ENCODE measurements at regions not wholly inside any gene's neighbourhood (a gene's known extent, or its start where the extent isn't known, plus 50 kb on each side); places are given as distances from the start of the nearest gene placed in this dataset.

DNA sequence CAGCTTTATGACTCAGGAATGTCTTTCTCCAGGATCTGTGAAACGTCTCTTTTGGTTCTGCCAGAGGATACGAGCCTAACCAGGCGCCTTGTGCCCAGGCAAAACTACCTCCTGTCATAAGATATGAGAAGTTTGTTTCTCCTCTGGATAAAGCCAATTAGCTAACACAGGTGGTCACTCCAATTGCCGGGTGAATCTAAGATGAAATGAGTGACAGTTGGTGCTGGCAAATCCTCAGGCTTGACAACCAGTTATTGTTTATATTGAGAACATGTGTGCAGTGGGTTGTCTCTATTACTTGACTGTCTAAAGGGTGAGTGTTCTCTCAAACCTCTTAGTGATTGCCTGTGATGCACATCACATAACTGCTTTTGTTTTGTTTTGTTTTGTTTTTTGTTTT lies 449.1 kb downstream of the XPNPEP1 start:
- no peak for DNase-seq

DNA sequence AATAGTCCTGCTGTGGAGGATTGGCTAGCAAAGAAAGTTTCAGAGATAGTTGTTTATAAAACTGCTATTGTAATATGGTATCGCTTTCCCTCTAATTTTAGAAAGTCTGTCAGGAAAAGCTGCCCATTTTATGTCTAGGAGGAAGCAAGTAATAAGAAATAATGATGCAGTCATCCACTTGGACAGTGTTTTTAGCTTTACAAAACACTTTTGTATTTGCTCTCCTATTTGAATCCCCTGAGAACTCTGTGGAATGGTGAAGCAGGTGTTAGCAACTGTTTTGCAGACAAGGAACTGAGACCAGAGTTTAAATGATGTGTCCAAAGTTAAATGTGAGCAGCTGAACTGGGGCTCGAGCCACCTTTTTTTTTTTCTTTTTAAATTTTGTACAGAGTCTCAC lies 455.8 kb downstream of the XPNPEP1 start:
- no peak for DNase-seq

- no peak for DNase-seq
Measured at GRCh38 chr10:109464949-109465348, 458.4 kb downstream of the XPNPEP1 start.

DNA sequence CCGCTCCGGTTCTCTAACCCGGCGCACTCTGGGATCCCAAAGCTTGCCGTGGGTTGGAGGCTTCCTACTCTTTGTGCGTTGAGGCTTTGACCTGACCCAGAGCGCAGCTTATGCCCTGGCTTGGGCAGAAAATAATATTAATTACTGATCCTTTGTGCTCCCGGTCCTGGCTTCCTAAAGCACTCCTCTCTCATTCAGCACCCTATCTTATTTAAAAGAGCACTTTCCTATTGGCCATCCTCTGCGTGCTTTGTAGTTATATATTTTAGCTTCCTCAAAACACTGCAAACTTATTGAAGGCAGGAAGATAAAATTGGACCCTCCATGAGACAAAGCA lies 466.0 kb downstream of the XPNPEP1 start:
- DNase-seq: no peak

DNA sequence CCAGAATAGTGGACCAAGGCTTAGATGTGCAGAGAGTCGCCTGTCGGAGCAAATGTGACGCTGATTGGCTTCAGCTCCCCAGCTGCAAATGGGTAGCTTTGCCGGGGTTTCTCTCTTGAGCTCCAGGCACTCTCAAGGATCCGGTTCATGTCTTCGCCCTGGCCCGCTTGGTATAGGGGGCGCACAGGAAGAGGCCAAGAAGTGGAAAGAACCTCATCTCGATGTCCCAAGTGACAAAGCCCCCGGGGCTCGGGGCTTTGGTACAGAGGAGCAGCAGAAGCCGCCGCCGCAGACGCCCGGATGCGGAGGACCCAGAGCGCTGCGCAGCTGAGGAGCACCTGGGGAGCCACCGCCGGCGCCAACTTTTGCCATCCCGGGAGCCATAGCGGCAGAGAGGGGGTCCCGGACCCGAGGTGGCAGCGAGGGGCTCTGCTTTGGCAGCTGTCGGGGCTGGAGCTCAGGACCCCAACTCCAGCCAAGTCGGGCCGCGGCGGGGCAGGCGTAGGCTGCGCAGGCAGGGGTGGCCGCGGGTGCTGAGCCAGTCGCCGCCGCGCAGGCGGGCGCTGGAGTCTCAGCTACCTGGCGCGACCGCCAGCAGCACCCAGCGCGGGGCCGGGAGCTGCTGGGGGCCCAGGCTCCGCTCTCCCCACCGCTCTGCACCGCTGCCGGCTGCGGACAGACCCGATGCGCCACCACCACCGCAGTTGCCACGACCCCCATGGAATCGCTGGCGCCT lies 466.6 kb downstream of the XPNPEP1 start:
- no peak for DNase-seq

- no peak for DNase-seq
Measured at GRCh38 chr10:109454691-109455090, 468.6 kb downstream of the XPNPEP1 start.

DNA sequence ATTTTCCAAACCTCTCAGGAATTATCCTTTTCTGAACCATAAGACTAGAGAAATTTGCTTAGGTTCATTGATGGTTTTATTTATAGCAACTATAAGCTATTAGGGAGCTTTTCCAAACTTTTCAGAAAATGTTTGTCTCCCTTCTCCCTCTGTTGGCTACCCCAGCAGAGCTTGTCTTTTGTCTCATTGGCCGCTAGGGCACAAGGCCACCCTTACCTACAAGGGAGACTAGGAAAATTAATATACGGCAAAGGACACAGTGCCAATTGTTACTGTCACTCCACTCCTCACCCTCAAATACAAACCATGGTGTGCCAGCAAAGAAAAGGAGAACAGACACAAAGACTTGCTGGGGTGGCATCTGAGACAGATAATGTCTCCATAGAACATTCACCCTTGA lies 471.4 kb downstream of the XPNPEP1 start:
- DNase-seq: no peak

DNA sequence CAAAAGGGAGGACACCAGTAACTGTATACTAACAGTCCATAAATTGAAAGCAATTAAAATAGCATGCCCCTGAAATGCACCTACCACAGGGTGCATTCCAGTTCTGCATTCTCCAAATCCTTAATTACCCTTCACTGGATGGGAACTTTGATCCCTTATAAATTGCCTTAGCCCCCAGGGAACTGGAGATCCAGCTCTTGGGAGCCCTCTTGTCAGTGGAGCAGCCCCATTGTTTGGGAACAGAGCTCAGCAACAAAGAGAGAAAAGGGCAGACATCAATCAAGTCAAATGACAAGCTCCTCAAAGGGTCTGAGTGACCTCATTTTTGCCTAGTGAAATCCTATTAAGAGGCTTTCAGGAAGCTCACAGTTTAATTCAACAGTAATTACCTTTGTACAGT lies 472.6 kb downstream of the XPNPEP1 start:
- DNase-seq: no peak

DNA sequence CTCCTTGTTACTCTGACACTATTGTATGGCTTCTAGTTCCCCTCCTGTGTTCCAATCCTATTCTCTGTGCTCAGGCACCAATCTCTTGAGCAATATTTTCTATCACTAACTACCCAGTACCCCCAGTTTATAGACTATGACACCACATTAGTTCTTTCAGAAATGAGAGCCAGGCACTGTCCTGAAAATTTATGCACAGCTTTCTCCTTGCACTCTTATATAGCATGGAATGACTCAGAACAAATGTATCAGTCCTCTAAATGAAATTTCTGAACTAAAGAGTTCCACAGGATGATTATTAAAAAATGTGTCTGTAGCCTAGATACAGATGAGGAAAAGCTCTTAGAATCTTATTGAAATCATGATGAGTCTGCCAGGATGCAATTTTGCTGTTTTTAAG lies 489.9 kb downstream of the XPNPEP1 start:
- DNase-seq: no peak

DNA sequence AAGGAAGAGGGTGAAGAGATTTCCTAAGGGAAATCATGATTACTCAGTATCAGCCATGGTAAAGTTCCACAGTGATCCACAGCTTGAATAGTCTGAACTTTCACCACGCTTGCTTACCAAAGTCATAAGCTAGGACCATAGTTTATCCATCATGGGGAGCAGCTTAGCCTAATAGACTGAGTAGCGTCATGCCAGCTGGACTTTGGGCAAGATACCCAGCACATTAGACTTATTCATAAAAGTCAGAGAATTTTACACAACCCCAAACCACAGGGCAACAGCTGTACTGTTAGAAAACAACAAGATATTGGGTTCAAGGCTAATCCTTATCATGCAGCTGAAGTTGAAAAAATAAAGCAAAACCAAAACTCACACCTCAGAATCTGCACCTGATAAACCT lies 491.0 kb downstream of the XPNPEP1 start:
- no peak for DNase-seq

DNA sequence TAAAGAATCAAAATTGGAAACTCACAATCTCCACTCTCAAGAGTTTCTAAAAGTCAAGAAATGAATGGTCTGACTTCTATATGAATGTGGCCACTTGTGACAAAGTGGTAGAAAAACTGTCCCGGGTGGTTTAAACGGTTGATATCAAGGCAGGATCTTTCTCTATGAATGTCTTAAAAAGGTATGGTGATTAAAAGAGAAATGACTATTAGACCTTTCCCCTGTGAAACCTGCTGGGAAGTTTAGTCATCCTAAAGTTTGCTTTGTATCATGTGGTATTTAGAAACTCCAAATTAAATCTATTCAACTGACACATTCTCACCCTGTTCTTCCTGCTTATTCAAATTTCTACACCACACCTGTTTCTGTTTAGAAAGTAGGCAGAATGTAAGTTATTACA lies 492.5 kb downstream of the XPNPEP1 start:
- no peak for DNase-seq

GRCh38 chr10:109430043-109430760 lies 493.1 kb downstream of the XPNPEP1 start:
- no peak for DNase-seq

DNA sequence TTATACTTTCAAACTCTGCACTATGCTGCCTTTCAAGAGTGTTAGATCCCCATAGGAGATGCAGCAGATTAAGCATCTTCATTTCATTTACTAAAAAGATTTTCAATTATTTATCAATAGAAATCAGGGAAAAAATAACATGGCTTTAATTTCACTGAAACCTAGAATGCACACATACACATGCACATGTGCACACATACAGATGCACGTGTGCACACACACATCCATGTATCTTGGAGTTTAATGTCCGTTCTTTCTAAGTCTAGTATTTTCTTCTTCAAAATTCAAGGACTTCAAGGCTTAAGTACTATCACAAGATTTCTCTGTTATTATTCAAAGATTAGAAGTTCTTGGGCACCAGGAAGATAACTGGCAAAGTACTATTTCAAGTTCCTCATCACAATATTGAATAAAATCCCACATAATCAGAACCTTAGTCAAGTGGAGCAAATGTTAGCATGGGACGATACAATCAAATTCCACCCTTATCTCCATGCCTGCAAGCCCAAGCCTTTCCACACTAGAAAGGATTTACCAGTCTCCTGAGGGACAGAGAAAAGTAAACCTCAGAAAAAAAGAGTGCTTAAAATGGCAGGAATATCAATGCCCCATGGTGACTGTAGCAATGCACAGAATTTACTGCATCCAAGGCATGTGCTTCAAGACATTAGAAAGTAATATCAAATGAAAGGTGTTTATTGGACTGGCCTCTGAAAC lies 494.4 kb downstream of the XPNPEP1 start:
- DNase-seq: no peak

- DNase-seq: no peak
Measured at GRCh38 chr10:109427411-109427810, 495.9 kb downstream of the XPNPEP1 start.

DNA sequence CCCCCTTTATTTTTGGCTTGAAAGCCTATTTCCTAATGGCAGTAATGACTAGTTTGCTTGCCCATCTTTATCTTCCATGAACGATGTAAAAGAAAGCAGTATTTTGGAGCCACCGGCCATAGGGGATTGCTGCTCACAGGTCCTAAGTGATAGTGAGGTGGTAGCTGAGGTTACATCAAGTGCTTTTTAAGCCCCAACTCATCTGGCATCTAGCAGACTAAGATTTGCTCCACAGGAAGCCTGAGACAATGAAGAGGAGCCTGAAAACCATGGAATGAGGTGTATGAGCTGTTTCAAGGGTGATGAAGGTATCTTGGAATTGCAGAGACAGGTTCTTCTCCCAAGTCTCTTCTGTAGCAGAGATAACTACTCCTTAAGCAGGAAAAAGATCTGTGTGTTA lies 496.3 kb downstream of the XPNPEP1 start:
- DNase-seq: no peak

- DNase-seq: no peak
Measured at GRCh38 chr10:109418795-109419194, 504.5 kb downstream of the XPNPEP1 start.

DNA sequence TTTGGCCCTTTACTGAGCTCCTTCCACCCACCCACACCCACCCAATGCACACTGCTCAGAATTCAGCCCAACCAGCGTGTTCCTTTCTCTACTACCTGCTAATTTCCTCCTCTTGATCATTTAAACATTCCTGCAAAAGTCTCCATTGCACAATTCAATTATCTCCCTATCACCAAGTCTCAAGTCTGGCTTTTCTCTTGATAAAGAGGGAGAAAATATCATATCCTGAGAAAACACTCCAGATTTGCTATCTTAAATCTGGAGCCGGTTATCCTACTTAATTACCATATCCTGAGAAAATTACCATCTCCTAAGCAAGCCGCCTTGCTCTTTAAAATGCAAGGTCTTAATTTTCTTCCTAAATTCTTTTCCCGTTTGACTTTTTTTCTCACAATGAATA lies 505.5 kb downstream of the XPNPEP1 start:
- DNase-seq: no peak

DNA sequence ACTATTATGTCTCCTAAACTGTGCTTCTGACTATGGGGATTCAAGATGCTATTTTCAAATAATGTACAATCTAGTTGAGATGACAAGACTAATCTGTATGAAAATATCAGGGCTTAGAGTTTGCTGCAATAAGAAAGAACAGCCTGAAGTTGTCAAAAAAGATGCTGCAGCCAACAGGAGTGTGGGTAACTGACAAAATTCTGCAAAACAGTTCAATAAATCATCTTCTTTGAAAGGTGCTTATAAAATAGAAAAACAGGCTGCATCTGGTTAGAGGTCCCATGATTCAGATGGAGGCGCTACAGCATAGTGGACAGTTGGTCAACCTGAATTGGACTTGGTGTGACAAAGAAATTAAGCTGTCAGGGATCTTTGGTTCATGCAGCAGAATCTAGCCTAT lies 511.0 kb downstream of the XPNPEP1 start:
- no peak for DNase-seq

DNA sequence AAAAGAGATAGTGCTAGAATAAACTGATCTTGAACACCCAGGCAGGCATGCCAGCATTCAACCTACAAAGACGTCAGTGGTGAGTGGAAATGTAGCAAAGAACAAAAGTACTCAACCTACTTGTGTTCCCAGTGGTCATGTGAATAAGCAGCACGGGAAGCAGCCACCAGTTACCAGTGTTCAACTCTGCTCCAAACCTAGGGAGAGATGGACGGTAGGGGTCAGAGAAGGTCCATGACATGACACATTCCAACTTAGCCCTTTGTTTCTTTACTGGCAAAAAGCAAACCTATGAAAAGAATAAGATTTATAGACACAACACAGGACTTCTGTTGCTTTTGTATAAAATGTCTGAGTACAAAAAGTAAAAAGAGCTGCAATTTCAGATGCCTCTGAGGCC lies 511.4 kb downstream of the XPNPEP1 start:
- no peak for DNase-seq

- DNase-seq: no peak
Measured at GRCh38 chr10:109405338-109405737, 518.0 kb downstream of the XPNPEP1 start.

- no peak for DNase-seq
Measured at GRCh38 chr10:109403551-109403950, 519.8 kb downstream of the XPNPEP1 start.

- no peak for DNase-seq
Measured at GRCh38 chr10:109393425-109393824, 529.9 kb downstream of the XPNPEP1 start.

- no peak for DNase-seq
Measured at GRCh38 chr10:109386921-109387320, 536.4 kb downstream of the XPNPEP1 start.

GRCh38 chr10:109386101-109386500 lies 537.2 kb downstream of the XPNPEP1 start:
- DNase-seq: no peak
